ENCODE measurements at regions not wholly inside any gene's neighbourhood (a gene's known extent, or its start where the extent isn't known, plus 50 kb on each side); places are given as distances from the start of the nearest gene placed in this dataset.
A peak's percentile ranks its signal among the peaks of the same experiment; 100 is the strongest.

GRCh38 chr11:119859684-119860083 is 130.7 kb upstream of the NECTIN1 start:
- no peak for DNase-seq (ENCODE audit: low read depth in 2 of 3, low spot score in 1 of 3)

- no peak for DNase-seq (ENCODE audit: low read depth in 2 of 3, low spot score in 1 of 3)
Measured at GRCh38 chr11:119858288-119858687, 129.3 kb upstream of the NECTIN1 start.

- no peak for DNase-seq (ENCODE audit: low read depth in 2 of 3, low spot score in 1 of 3)
Measured at GRCh38 chr11:119856681-119857485, 127.9 kb upstream of the NECTIN1 start.

- no peak for DNase-seq (ENCODE audit: low read depth in 2 of 3, low spot score in 1 of 3)
Measured at GRCh38 chr11:119855066-119855465, 126.1 kb upstream of the NECTIN1 start.

- no peak for DNase-seq (ENCODE audit: low read depth in 2 of 3, low spot score in 1 of 3)
Measured at GRCh38 chr11:119854521-119854920, 125.5 kb upstream of the NECTIN1 start.

GRCh38 chr11:119853581-119854360 is 124.8 kb upstream of the NECTIN1 start:
- no peak for DNase-seq (ENCODE audit: low read depth in 2 of 3, low spot score in 1 of 3)

GRCh38 chr11:119852741-119853140 is 123.7 kb upstream of the NECTIN1 start:
- DNase-seq (ENCODE audit: low read depth in 2 of 3, low spot score in 1 of 3) = no peak

GRCh38 chr11:119850822-119851409 is 121.9 kb upstream of the NECTIN1 start:
- DNase-seq (ENCODE audit: low read depth in 2 of 3, low spot score in 1 of 3) = no peak

- DNase-seq (ENCODE audit: low read depth in 2 of 3, low spot score in 1 of 3) = no peak
Measured at GRCh38 chr11:119849872-119850271, 120.9 kb upstream of the NECTIN1 start.

- DNase-seq (ENCODE audit: low read depth in 2 of 3, low spot score in 1 of 3) = no peak
Measured at GRCh38 chr11:119847853-119848252, 118.9 kb upstream of the NECTIN1 start.

GRCh38 chr11:119846374-119846773 is 117.4 kb upstream of the NECTIN1 start:
- DNase-seq (ENCODE audit: low read depth in 2 of 3, low spot score in 1 of 3) = no peak

- no peak for DNase-seq (ENCODE audit: low read depth in 2 of 3, low spot score in 1 of 3)
Measured at GRCh38 chr11:119845756-119846155, 116.8 kb upstream of the NECTIN1 start.

GRCh38 chr11:119845305-119845704 is 116.3 kb upstream of the NECTIN1 start:
- DNase-seq (ENCODE audit: low read depth in 2 of 3, low spot score in 1 of 3) = no peak

GRCh38 chr11:119844808-119845207 is 115.8 kb upstream of the NECTIN1 start:
- no peak for DNase-seq (ENCODE audit: low read depth in 2 of 3, low spot score in 1 of 3)

- DNase-seq (ENCODE audit: low read depth in 2 of 3, low spot score in 1 of 3) = no peak
Measured at GRCh38 chr11:119843877-119844276, 114.9 kb upstream of the NECTIN1 start.

GRCh38 chr11:119842731-119843130 is 113.7 kb upstream of the NECTIN1 start:
- DNase-seq (ENCODE audit: low read depth in 2 of 3, low spot score in 1 of 3) = no peak

- no peak for DNase-seq (ENCODE audit: low read depth in 2 of 3, low spot score in 1 of 3)
Measured at GRCh38 chr11:119839476-119840133, 110.6 kb upstream of the NECTIN1 start.

- peak in 1 of 3 donors; percentile 3 for DNase-seq (ENCODE audit: low read depth in 2 of 3, low spot score in 1 of 3)
Measured at GRCh38 chr11:119835753-119836152, 106.8 kb upstream of the NECTIN1 start.

- DNase-seq (ENCODE audit: low read depth in 2 of 3, low spot score in 1 of 3) = no peak
Measured at GRCh38 chr11:119832202-119832935, 103.4 kb upstream of the NECTIN1 start.

- DNase-seq (ENCODE audit: low read depth in 2 of 3, low spot score in 1 of 3) = no peak
Measured at GRCh38 chr11:119831011-119831410, 102.0 kb upstream of the NECTIN1 start.

- no peak for DNase-seq (ENCODE audit: low read depth in 2 of 3, low spot score in 1 of 3)
Measured at GRCh38 chr11:119830400-119830799, 101.4 kb upstream of the NECTIN1 start.
